ENCODE measurements at regions not wholly inside any gene's neighbourhood (a gene's known extent, or its start where the extent isn't known, plus 50 kb on each side); places are given as distances from the start of the nearest gene placed in this dataset.

GRCh38 chr3:76869726-76870384, 170.0 kb upstream of the ROBO2 start:
- ATAC-seq (no peak), FAIRE-seq (no peak), DNase-seq (ENCODE audit: extremely low read depth in 1 of 4, low spot score in 3 of 4) (no peak)
- 0% methylated on average over 3 of the region's 3 CpGs for WGBS (ENCODE audit: insufficient coverage, low coverage, missing lambda C conversion rate)
- Histone ChIP-seq H3K4me3 (no peak overlapping the region), H3K9me1 (ENCODE audit: control insufficient read depth, insufficient read depth, low read length) (no peaks in the 10 kb centered on the region), H3K79me2 (ENCODE audit: control insufficient read depth, insufficient read depth, low read length) (no peaks in the 10 kb centered on the region), H3K4me1 (replicated peaks in 1 of 2; ENCODE audit: control insufficient read depth in 2 of 2, insufficient read depth in 2 of 2, low read length in 2 of 2) (no peaks in the 10 kb centered on the region), H2AFZ (ENCODE audit: low read depth, low read length) (no peak overlapping the region), H3K9me3 (replicated peaks; ENCODE audit: control insufficient read depth, insufficient read depth, low read depth, low read length) (no peaks in the 10 kb centered on the region), H3K4me2 (ENCODE audit: insufficient read depth, low read length) (no peak overlapping the region), H3K27me3 (ENCODE audit: control insufficient read depth in 2 of 2, insufficient read depth in 2 of 2, low read length in 2 of 2) (no peaks in the 10 kb centered on the region), H3K36me3 (ENCODE audit: control insufficient read depth, insufficient read depth, low read length) (no peaks in the 10 kb centered on the region), H3K9ac (ENCODE audit: insufficient read depth in 1 of 2, low read depth in 2 of 2, low read length in 2 of 2) (no peak overlapping the region), H4K20me1 (replicated peaks; ENCODE audit: control insufficient read depth, insufficient read depth, low read length) (no peaks in the 10 kb centered on the region), H3K27ac (ENCODE audit: extremely low read depth, low read depth, low read length) (no peak overlapping the region)
- ChIA-PET CTCF (ENCODE audit: low intra/inter-chr PET ratio) (no interaction called here), POLR2A (no interaction called here)
- no TSS peak for BruUV-seq (replicated peaks)
- intact Hi-C loops (cut with micrococcal nuclease), result no loop called here
- in situ Hi-C loops (cut with MboI), result no loop called here
- no peak for TF ChIP-seq MTA1 (IDR thresholded peaks at IDR 0.05; ENCODE audit: borderline replicate concordance)
- TF ChIP-seq NFYB (IDR thresholded peaks at IDR 0.05; ENCODE audit: extremely low read depth, insufficient read length), result no peak

GRCh38 chr3:76871655-76872054, 168.2 kb upstream of the ROBO2 start:
- H3K4me2 ChIP-seq (ENCODE audit: insufficient read depth, low read length), result no peak overlapping the region
- FAIRE-seq (no peak), ATAC-seq (no peak), DNase-seq (ENCODE audit: extremely low read depth in 1 of 4, low spot score in 3 of 4) (no peak)
- H3K9me3 ChIP-seq (replicated peaks; ENCODE audit: control insufficient read depth, insufficient read depth, low read depth, low read length), result no peaks in the 10 kb centered on the region
- intact Hi-C loops (cut with micrococcal nuclease), result no loop called here
- TF ChIP-seq SREBF2 (CRISPR knock-in tag; IDR thresholded peaks at IDR 0.05) (no peak), RBM39 (optimal IDR thresholded peaks at IDR 0.05; ENCODE audit: low read depth, low read length) (no peak), KAT2B (IDR thresholded peaks at IDR 0.05; ENCODE audit: low read depth, low read length) (no peak), HNRNPK (IDR thresholded peaks at IDR 0.05; ENCODE audit: low read depth, low read length, poor library complexity, severe bottlenecking) (no peak), GTF2E2 (tag; IDR thresholded peaks at IDR 0.05) (no peak), NELFE (IDR thresholded peaks at IDR 0.05; ENCODE audit: insufficient read depth, insufficient read length) (no peak), TGIF2 (CRISPR knock-in tag; IDR thresholded peaks at IDR 0.05) (no peak), PHB2 (IDR thresholded peaks at IDR 0.05; ENCODE audit: low read depth) (no peak)
- H3K4me3 ChIP-seq, result no peak overlapping the region
- no peaks in the 10 kb centered on the region for H3K27me3 ChIP-seq (ENCODE audit: control insufficient read depth in 2 of 2, insufficient read depth in 2 of 2, low read length in 2 of 2)
- H3K79me2 ChIP-seq (ENCODE audit: control insufficient read depth, insufficient read depth, low read length), result no peaks in the 10 kb centered on the region
- no peak overlapping the region for H3K27ac ChIP-seq (ENCODE audit: extremely low read depth, low read depth, low read length)
- ChIA-PET CTCF (ENCODE audit: low intra/inter-chr PET ratio) (no interaction called here), POLR2A (no interaction called here)
- H3K4me1 ChIP-seq (replicated peaks in 1 of 2; ENCODE audit: control insufficient read depth in 2 of 2, insufficient read depth in 2 of 2, low read length in 2 of 2), result no peaks in the 10 kb centered on the region
- WGBS (ENCODE audit: insufficient coverage, low coverage, missing lambda C conversion rate), result 0% methylated on average over 1 of the region's 1 CpG
- H2AFZ ChIP-seq (ENCODE audit: low read depth, low read length), result no peak overlapping the region
- in situ Hi-C loops (cut with MboI), result no loop called here
- BruUV-seq (replicated peaks), result no TSS peak
- no peaks in the 10 kb centered on the region for H4K20me1 ChIP-seq (replicated peaks; ENCODE audit: control insufficient read depth, insufficient read depth, low read length)
- H3K9me1 ChIP-seq (ENCODE audit: control insufficient read depth, insufficient read depth, low read length), result no peaks in the 10 kb centered on the region
- no peak overlapping the region for H3K9ac ChIP-seq (ENCODE audit: insufficient read depth in 1 of 2, low read depth in 2 of 2, low read length in 2 of 2)
- H3K36me3 ChIP-seq (ENCODE audit: control insufficient read depth, insufficient read depth, low read length), result no peaks in the 10 kb centered on the region

Measured in K562 (cell line).